ENCODE measurements at regions not wholly inside any gene's neighbourhood (a gene's known extent, or its start where the extent isn't known, plus 50 kb on each side); places are given as distances from the start of the nearest gene placed in this dataset.

- TF ChIP-seq CTCF (conservative IDR thresholded peaks at IDR 0.05; ENCODE audit: low read depth, low read length), result no peak
- no peak for TF ChIP-seq EZH2 (IDR thresholded peaks at IDR 0.05; ENCODE audit: borderline replicate concordance, low read depth, low read length, poor library complexity, severe bottlenecking)
Measured at GRCh38 chr10:131591936-131592335, 280.4 kb upstream of the TCERG1L start.
